B cell (primary cell): ENCODE measurements at regions not wholly inside any gene's neighbourhood (a gene's known extent, or its start where the extent isn't known, plus 50 kb on each side); places are given as distances from the start of the nearest gene placed in this dataset.

ENCODE experiments used
- ATAC-seq: fragments of 200-7000 bp; cut with Tn5 transposase; one replicate; pipeline ENCODE4 v1.10.0; 2021; ENCODE audit warnings: low read depth, mild to moderate bottlenecking, moderate number of reproducible peaks, moderate library complexity
- CTCF ChIA-PET: fragments of 350-600 bp; sonication (Branson Sonifier 250); formaldehyde crosslinking; loops from one replicate; lab custom pipeline; 2021; ENCODE audit warnings: antibody characterized with exemption, inconsistent platforms; lab: Charles Lee
- POLR2A ChIA-PET: fragments of 350-600 bp; sonication (Branson Sonifier 250); formaldehyde crosslinking; loops from one replicate; lab custom pipeline; 2021; ENCODE audit warnings: antibody characterized with exemption; lab: Charles Lee
- DNase-seq: peaks from one replicate; pipeline ENCODE4 v3.0.0; 2013
- H2AFZ ChIP-seq: 2 replicates; pipeline ENCODE4 v1.6.1; 2012; ENCODE audit warnings: mild to moderate bottlenecking, low read depth, low read length; ENCODE audit not compliant: insufficient read depth, poor library complexity, severe bottlenecking
- H3K27ac ChIP-seq, 2 donors: 1 replicate in 1 of 2; 2 replicates in 1 of 2; pipeline ENCODE4 v1.5.1; 2012 to 2013; ENCODE audit warnings: low read length in 2 of 2, mild to moderate bottlenecking in 2 of 2, moderate library complexity in 1 of 2
- H3K27me3 ChIP-seq, 4 experiments: fragments of 200-600 bp in 1 of 4; sonication (generic) in 1 of 4; replicated peaks in 1 of 4; 1 replicate in 2 of 4; 2 replicates in 2 of 4; pipeline versions ENCODE4 v1.6.1 to v1.7.0; 2013 to 2016; ENCODE audit warnings: low read length in 3 of 4, mild to moderate bottlenecking in 2 of 4, mixed read lengths in 1 of 4, moderate library complexity in 1 of 4; ENCODE audit not compliant: insufficient read depth in 4 of 4, control insufficient read depth in 3 of 4; ENCODE audit errors: control extremely low read depth in 1 of 4
- H3K36me3 ChIP-seq, 2 experiments: replicated peaks in 1 of 2; 1 replicate in 1 of 2; 2 replicates in 1 of 2; pipeline versions ENCODE4 v1.6.1 to v1.7.1; 2013; ENCODE audit warnings: low read length in 1 of 2; ENCODE audit not compliant: insufficient read depth in 2 of 2, control insufficient read depth in 1 of 2; ENCODE audit errors: control extremely low read depth in 1 of 2, extremely low read depth in 1 of 2
- H3K4me1 ChIP-seq, 2 donors: fragments of 200-600 bp in 1 of 2; sonication (generic) in 1 of 2; 1 replicate in 1 of 2; 2 replicates in 1 of 2; pipeline versions ENCODE4 v1.5.1 to v1.6.1; 2013 to 2017; ENCODE audit warnings: low read length in 2 of 2; ENCODE audit not compliant: control insufficient read depth in 2 of 2, insufficient read depth in 2 of 2
- H3K4me2 ChIP-seq: replicated peaks from 2 replicates; pipeline ENCODE3; 2012; ENCODE audit warnings: mild to moderate bottlenecking, low read depth, low read length; ENCODE audit not compliant: poor library complexity, severe bottlenecking
- H3K4me3 ChIP-seq, 5 experiments: fragments of 200-600 bp in 1 of 5; sonication (generic) in 1 of 5; 1 replicate in 3 of 5; 2 replicates in 2 of 5; pipeline versions ENCODE4 v1.5.1 to v1.7.0; 2011 to 2016; ENCODE audit warnings: low read length in 4 of 5, mild to moderate bottlenecking in 4 of 5, low read depth in 2 of 5, control low read depth in 1 of 5, moderate library complexity in 1 of 5; ENCODE audit not compliant: insufficient read depth in 1 of 5; ENCODE audit errors: control extremely low read depth in 1 of 5, extremely low read depth in 1 of 5
- H3K79me2 ChIP-seq: fragments of 200-600 bp; sonication (generic); one replicate; pipeline ENCODE4 v1.6.0; 2016; ENCODE audit warnings: low read length; ENCODE audit not compliant: control insufficient read depth, insufficient read depth
- H3K9ac ChIP-seq: fragments of 200-600 bp; sonication (generic); 2 replicates; pipeline ENCODE4 v1.6.1; 2017; ENCODE audit warnings: mild to moderate bottlenecking, low read length, moderate library complexity
- H3K9me3 ChIP-seq, 3 donors: one replicate each; pipeline versions ENCODE4 v1.6.1 to v1.7.1; 2013; ENCODE audit warnings: low read length in 2 of 3; ENCODE audit not compliant: control insufficient read depth in 2 of 3, insufficient read depth in 1 of 3; ENCODE audit errors: control extremely low read depth in 1 of 3
- H4K20me1 ChIP-seq: 2 replicates; pipeline ENCODE4 v1.6.0; 2012; ENCODE audit warnings: mild to moderate bottlenecking, low read length; ENCODE audit not compliant: insufficient read depth, control insufficient read depth, poor library complexity, severe bottlenecking
- H3K27ac Mint-ChIP-seq: one replicate; pipeline ENCODE4 v1.8.0; 2021; ENCODE audit warnings: mixed read lengths
- H3K27me3 Mint-ChIP-seq: one replicate; pipeline ENCODE4 v1.8.0; 2021; ENCODE audit warnings: mixed read lengths
- H3K4me1 Mint-ChIP-seq: one replicate; pipeline ENCODE4 v1.8.0; 2021; ENCODE audit warnings: mixed read lengths
- H3K4me3 Mint-ChIP-seq: one replicate; pipeline ENCODE4 v1.8.0; 2021; ENCODE audit warnings: mixed read lengths
- H3K9me3 Mint-ChIP-seq: one replicate; pipeline ENCODE4 v1.8.0; 2022; ENCODE audit warnings: mixed read lengths; ENCODE audit not compliant: insufficient read depth
- CTCF ChIP-seq: fragments of 200-600 bp; IDR thresholded peaks from one replicate; pipeline ENCODE4 v1.8.0; 2022; ENCODE audit warnings: antibody characterized with exemption, mild to moderate bottlenecking
- EZH2 ChIP-seq: IDR thresholded peaks from 2 replicates; pipeline ENCODE4 v1.6.1; 2012; ENCODE audit warnings: borderline replicate concordance, low read depth, mild to moderate bottlenecking, moderate library complexity, low read length; ENCODE audit not compliant: insufficient read depth, poor library complexity, severe bottlenecking
- WGBS: methylation state at CpG from one replicate; pipeline ENCODE4 v1.1.5; 2013; ENCODE audit warnings: missing lambda C conversion rate; ENCODE audit not compliant: insufficient coverage; 5-methylcytosine and 5-hydroxymethylcytosine counted together
- intact Hi-C: fragments of 100-400 bp; cut with micrococcal nuclease; formaldehyde crosslinking; loops from one replicate; pipeline ENCODE4 v1.10.0; 2022

- no CpG with 5 or more reads among the region's 4 CpGs for WGBS
- Histone ChIP-seq H3K4me2 (no peak overlapping the region), H4K20me1 (no peaks in the 10 kb centered on the region), H3K36me3 (no peaks in the 10 kb centered on the region), H3K27ac (no peak overlapping the region), H3K27me3 (peaks cover 0 to 2% (median 0%) of the 10 kb centered on the region in 4 experiments), H2AFZ (no peak overlapping the region), H3K4me1 (peaks cover 0 to 6% of the 10 kb centered on the region in 2 donors), H3K9ac (no peak overlapping the region), H3K9me3 (no peaks in the 10 kb centered on the region), H3K4me3 (no peak overlapping the region), H3K79me2 (no peaks in the 10 kb centered on the region)
- ChIA-PET CTCF (no interaction called here), POLR2A (no interaction called here)
- H3K4me3 Mint-ChIP-seq, result no peak overlapping the region
- ATAC-seq (no peak), DNase-seq (no peak)
- peaks cover 3% of the 10 kb centered on the region for H3K4me1 Mint-ChIP-seq
- intact Hi-C loops, result no loop called here
- H3K27ac Mint-ChIP-seq, result no peak overlapping the region
- H3K27me3 Mint-ChIP-seq, result no peaks in the 10 kb centered on the region
- TF ChIP-seq EZH2 (no peak), CTCF (no peak)
- no peaks in the 10 kb centered on the region for H3K9me3 Mint-ChIP-seq
These were observed 62.7 kb upstream of the PGM2 start for GRCh38 chr4:37763831-37764230.

DNA sequence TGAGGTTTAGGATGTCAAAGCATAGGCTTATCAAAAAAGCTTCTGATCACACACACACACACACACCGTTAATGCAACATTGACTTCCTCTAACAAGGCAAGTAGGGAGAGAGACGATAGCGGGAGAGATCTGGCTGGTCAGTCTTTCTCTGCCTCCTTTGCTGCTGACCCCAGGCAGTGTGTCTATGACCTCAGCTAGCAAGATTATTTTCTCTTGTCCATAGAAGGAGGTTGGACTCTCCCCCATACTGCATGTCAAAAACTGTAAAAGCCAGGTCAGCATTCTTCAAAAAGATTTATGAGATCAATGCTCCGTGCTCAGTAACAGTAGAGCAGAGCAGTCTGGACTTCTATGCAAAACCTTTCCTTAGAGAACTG is 63.5 kb upstream of the PGM2 start:
- Mint-ChIP-seq H3K9me3 (no peaks in the 10 kb centered on the region), H3K27me3 (no peaks in the 10 kb centered on the region), H3K4me3 (no peak overlapping the region), H3K4me1 (peaks cover 11% of the 10 kb centered on the region), H3K27ac (no peak overlapping the region)
- H3K9me3 ChIP-seq, result no peaks in the 10 kb centered on the region
- H3K79me2 ChIP-seq, result no peaks in the 10 kb centered on the region
- no peaks in the 10 kb centered on the region for H3K27me3 ChIP-seq
- no peak overlapping the region for H2AFZ ChIP-seq
- H3K4me2 ChIP-seq, result no peak overlapping the region
- H4K20me1 ChIP-seq, result no peaks in the 10 kb centered on the region
- 51% methylated on average over 3 of the region's 4 CpGs for WGBS
- TF ChIP-seq EZH2, result no peak
- no peak for TF ChIP-seq CTCF
- POLR2A ChIA-PET, result no interaction called here
- H3K4me1 ChIP-seq, result peaks cover 8 to 15% of the 10 kb centered on the region in 2 donors
- no peaks in the 10 kb centered on the region for H3K36me3 ChIP-seq
- intact Hi-C loops, result no loop called here
- DNase-seq, result no peak
- no peak overlapping the region for H3K9ac ChIP-seq
- CTCF ChIA-PET, result no interaction called here
- ATAC-seq, result no peak
- H3K27ac ChIP-seq, result no peak overlapping the region
- H3K4me3 ChIP-seq, result no peak overlapping the region
